GM12891 (cell line): ENCODE measurements at regions not wholly inside any gene's neighbourhood (a gene's known extent, or its start where the extent isn't known, plus 50 kb on each side); places are given as distances from the start of the nearest gene placed in this dataset.

ENCODE experiments used
- PAX5 ChIP-seq: IDR thresholded peaks from 2 replicates; pipeline ENCODE4 v1.6.1; 2011; ENCODE audit warnings: low read length, moderate library complexity, mild to moderate bottlenecking; ENCODE audit not compliant: insufficient read depth, severe bottlenecking
- POLR2A ChIP-seq: IDR thresholded peaks from 2 replicates; pipeline ENCODE4 v1.6.1; 2011; ENCODE audit warnings: low read depth, low read length, control low read depth
- POLR2AphosphoS5 ChIP-seq: IDR thresholded peaks from 2 replicates; pipeline ENCODE4 v1.6.1; 2011; ENCODE audit warnings: low read depth, low read length, control low read depth
- POU2F2 ChIP-seq: IDR thresholded peaks from 2 replicates; pipeline ENCODE4 v1.6.1; 2011; ENCODE audit warnings: low read depth, mild to moderate bottlenecking, control low read depth, low read length, moderate library complexity
- SPI1 ChIP-seq: IDR thresholded peaks from 2 replicates; pipeline ENCODE4 v1.6.1; 2011; ENCODE audit warnings: low read depth, low read length, control low read depth
- TAF1 ChIP-seq: IDR thresholded peaks from 2 replicates; pipeline ENCODE4 v1.6.1; 2011; ENCODE audit warnings: low read depth, low read length, control low read depth

GRCh38 chr22:22813126-22814075 lies 74.2 kb upstream of the IGLL5 start:
- no peak for TF ChIP-seq POLR2AphosphoS5
- TF ChIP-seq PAX5, result no peak
- no peak for TF ChIP-seq POLR2A
- TF ChIP-seq SPI1, result no peak
- no peak for TF ChIP-seq TAF1
- TF ChIP-seq POU2F2, result no peak
